GM18499 (cell line): ENCODE measurements at regions not wholly inside any gene's neighbourhood (a gene's known extent, or its start where the extent isn't known, plus 50 kb on each side); places are given as distances from the start of the nearest gene placed in this dataset.

Experiments used
- ATAC-seq: cut with Tn5 transposase; IDR thresholded peaks from one replicate; pipeline ENCODE4 v1.9.1; 2021; ENCODE audit warnings: moderate number of reproducible peaks; ENCODE audit not compliant: insufficient read depth, unreplicated experiment

DNA sequence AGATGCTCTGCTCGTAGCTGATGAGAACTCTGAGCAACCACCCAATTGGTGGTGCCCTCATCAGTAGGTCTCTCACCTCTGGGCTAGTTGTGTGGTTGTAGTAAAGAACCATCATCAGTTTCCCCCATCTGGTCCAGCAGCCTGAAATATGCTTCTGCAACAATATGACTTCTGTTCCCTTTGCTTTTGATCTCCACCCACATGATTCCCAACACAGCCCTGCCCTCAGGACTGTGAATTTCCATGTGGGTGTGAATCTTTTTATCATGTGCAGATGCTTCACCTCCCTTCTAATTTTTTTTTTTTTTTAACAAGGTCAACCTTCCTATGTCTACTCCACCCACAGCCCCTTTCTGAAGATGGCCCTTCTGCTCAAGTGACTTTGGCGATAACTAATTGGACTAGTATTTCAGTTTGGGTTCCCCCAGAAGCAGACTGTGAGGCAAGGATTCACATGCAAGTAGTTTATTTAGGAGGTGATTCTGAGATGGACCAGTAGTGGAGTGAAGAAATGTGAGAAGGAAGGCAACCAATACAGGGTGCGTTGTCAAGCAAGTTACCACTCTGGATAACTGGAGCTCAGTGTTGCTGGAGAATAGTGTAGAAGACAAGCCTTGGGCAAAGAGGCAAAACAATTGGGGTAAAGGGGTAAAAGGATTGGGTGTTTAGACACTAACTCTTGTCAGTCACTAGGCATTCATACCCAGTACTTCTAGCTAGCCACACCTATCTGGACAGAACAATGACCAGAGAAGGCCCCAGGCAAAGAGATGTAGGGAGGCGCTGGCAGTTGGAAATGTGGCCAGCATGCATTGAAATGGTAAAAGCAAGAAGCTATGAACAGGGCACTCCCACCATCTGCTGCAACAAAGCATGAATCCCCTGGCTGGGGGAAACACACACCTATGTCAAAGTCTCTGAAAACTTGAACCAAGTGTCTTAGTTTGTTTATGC, 466.2 kb downstream of the BCOR start:
- no peak for ATAC-seq

DNA sequence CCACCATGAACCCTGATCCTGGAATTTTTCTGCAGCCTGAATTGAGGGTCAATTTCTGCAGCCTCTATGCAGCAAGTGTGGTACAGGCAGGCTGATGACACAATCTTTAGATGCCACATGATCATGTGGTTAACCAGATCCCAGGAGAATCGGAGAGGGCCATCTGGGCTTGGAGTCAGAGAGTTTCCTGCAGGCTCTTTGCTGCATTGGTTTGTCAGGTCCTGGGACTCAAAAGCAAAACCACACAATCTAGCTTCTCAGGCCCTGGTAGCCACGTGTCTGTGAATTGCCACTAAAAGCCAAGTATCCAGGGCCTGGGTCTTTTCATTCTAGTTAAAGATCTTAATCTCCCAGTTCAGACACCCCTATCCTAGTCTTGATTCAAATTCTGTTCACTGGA, 464.5 kb downstream of the BCOR start:
- ATAC-seq, result no peak

DNA sequence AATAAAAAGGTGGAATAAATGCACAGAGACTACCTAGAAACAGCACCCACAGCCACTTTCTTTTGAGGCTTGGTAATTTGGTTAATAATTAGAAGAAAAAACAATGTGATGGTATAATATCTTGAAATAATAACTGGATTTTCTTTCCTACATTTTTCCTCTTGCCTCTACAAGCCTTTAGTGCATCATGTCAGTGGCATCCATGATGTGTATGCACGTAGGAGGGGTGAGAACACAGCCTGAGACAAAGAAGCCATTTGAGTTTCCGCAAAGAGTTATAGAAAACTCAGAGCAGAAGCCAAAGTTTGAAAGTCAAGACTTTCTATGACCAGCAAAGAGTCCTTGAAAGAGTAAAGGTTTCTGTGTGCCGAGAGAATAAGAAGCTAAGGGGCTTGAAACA, 461.3 kb downstream of the BCOR start:
- ATAC-seq, result no peak

DNA sequence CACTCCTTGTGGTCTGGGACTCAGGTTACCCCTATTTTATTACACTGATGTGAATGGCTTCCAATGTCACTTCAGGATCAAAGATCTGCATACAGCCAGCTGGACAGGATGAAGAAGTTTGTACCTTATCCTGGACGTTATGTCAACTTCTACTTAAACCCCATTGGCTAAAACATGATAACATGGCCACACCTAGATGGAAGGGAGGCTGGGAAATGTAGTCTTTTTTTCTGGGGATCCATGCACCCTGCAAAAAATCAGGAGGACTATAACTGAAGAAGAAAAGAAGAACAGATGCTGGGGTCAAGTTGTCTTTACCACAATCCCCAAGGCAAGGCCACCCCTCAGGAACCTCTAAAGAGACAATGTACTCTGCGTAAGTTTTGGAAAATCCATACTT, 459.2 kb downstream of the BCOR start:
- no peak for ATAC-seq

DNA sequence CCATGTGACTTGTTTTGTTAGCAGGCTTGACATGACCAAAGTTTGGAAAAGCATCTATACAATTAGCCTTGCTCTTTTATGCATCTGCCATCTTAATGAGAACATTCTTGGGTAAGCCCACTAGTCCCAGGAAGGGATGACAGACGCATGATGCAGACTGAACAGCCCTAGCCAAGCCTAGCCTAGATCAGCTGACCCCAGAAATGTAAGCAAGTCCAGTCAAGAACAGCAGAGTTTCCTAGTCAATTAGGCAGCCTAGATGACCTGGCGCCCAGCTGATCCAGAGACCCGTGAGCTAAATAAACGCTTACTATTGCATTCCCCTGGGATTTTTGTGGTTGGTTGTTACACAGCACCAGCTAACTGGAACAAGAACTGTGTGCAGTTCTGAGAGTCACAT, 457.9 kb downstream of the BCOR start:
- ATAC-seq, result no peak

DNA sequence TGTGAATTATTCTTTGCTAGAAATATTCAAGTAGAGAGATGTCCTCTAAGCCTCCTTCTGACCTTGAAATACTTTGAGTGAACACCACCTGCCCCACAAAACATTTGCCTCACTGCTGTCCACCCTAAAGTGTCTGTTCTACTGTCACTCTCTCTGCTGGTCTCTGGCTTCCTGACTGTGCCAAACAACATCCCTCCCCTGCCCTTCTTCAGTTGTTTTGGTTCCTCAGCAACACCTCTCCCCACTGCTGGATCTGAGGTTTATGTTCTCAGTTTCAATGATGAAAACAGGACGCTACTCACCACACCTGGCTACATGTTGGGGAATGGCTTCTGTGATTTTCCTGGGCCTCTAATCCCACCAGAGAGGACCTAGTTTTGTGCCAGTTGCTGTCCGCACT, 456.9 kb downstream of the BCOR start:
- ATAC-seq, result no peak

DNA sequence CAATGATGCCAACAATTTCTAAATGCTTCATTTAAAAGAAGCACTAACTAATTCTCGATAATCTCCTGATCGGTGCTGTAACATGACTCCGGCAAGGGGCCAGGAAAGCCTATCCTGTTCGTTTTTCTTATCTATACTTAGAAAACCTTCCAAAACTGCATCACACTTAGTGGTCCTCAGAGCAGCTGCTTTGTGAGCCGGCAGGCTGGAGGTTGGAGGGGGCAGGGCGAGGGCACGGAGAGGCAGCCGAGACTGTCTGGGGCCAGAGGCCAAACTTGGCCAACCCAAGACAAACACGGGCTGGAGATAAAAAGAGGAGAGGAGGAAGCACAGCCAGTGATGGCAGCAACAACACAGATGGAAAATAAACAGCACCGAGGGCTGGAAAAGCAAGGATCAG, 455.7 kb downstream of the BCOR start:
- no peak for ATAC-seq

DNA sequence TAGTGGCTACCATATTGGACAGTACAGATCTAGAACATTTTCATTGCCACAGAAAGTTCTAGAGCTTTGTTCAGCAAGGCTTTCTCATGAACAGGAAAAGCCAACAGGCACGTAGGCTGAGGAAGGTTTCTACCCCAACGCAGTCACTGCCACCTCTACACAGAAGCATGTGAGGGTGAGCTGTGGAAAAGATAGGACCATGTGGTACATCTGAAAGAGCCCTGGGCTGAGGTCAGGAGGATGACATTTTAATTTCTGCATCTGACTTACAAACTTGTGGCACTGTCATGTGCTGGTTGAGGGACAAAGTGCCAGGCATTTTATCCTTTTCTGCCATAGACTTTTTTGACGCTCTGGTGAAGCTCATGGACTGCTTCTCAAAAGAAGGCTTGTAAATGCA, 454.2 kb downstream of the BCOR start:
- ATAC-seq, result no peak

DNA sequence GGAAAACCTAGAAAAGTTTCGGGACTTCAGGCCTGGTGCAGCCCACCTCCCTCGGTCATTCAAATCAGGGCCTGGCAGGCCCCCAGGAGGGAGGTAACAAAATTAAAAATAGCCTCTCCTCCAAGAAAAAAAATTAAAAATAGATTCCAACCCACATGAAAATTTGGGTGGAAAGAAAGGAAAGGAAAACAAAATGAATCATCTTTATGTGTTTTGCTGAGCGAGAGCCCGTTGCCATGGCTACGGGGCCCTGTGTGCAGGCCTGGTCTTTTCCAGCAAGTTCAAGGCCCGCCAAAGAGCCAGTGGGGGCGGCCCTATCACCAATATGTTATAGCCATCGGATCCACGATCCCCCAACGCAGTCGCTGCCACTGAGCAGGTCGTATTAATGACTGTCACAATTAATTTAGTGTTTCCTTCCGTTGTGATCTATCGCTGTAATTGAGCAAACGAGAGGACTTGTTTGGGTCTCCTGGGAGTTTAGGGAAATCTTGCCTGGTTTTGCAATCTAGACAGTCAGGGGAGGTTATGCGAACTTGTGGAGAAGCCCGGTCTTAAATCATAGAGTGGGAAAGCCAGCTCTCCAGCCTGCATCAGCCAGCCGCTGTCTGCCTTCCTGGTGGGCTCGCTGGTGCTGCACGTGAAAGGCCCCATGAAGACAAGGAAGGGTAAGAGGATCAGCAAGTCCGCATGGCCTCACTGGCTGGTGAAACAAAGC, 452.4 kb downstream of the BCOR start:
- no peak for ATAC-seq

DNA sequence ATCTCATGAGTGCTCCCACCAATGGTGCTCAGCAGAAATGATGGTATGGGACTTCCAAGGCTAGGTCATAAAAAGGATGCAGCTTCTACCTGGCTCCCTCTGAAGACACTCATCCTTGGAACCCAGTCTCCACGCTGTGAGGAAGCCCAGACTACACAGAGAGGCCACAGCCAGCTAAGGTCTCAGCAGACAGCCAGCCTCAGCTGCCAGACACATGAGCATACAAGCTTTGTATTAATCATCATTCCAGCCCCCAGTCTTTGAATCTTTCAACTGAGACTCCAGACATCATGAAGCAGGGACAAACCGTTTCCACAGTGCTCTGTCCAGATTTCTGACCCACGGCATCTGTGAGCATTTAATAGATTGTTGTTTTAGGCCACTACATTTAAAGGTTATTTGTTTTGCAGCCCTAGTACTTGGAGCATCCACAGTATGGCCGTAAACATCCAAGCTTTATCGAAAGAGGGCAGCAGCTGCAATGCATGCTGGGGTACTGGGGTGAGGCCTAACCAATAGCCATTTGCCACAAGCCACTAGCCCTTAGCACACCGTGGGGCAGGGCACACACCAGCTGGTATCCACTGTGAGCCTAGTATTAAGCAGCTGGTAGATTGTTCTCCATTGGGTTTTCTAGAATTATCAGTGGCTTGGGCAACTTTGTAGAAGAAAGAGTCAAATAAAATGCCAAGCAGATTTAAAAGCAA, 449.1 kb downstream of the BCOR start:
- no peak for ATAC-seq

DNA sequence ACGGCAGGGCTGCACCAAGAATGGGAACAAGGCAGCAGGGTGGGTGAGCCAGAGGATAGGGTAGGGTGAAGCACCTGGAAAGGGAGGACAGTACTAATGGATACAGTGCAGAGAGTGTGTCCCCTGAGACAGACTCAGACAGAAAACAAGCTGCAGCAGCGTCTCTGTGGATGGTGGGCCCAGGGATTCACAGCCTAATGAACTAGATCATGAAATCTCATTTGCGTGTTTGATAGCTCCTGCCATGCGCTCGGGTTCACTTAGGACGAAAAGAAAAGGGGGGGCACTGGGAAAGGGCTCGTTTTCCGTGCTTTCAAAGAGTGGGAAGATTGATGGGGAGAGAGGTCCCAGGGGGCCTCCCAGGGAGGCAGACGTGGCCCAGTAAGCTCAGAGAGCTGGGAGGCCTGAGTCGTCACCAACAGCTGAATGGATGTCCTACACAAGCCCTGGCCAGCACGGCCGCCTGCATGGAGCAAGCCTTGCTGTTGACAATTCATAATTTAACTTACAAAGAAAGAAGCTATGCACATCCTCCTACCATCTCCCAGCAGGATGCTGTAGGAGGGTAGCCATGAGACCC, 446.9 kb downstream of the BCOR start:
- ATAC-seq, result no peak

DNA sequence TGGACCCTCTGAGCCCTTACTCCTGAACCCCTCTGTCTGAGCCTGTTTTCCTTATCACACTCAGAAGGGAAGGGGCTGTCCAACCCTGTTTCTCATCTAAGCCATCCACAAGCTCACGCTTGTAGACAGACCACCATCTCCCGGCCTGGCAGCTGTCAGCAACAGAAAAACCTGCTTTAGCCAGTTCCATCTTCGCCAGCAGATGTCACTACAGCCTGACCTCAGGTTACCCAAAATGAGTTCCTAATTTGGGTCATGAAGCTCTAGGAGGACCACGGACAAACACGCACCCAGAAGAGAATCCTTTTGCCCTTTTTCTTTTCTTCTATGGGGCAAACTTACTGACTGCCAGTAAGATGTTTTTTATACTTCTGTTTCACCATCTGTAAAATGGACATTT, 445.4 kb downstream of the BCOR start:
- ATAC-seq, result no peak

DNA sequence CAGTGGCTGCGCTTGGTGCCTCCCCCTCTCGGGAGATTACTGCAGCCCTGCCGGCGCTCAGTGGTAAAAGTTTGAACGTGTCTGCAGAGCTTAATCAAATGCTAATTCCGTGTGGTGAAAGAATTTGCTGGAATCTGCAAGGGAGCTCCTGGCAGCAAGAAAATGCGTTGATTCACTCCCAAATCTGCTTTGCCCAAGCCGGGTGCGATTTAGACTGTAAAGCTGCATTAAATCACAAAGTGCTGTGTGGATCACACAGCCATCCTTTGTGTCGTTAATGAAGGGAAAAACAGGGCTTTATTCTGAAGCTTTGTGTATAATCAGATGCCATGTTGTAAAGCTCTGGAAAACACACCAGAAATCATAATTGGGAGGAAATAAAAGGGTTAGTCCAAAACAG, 444.1 kb downstream of the BCOR start:
- ATAC-seq, result no peak

DNA sequence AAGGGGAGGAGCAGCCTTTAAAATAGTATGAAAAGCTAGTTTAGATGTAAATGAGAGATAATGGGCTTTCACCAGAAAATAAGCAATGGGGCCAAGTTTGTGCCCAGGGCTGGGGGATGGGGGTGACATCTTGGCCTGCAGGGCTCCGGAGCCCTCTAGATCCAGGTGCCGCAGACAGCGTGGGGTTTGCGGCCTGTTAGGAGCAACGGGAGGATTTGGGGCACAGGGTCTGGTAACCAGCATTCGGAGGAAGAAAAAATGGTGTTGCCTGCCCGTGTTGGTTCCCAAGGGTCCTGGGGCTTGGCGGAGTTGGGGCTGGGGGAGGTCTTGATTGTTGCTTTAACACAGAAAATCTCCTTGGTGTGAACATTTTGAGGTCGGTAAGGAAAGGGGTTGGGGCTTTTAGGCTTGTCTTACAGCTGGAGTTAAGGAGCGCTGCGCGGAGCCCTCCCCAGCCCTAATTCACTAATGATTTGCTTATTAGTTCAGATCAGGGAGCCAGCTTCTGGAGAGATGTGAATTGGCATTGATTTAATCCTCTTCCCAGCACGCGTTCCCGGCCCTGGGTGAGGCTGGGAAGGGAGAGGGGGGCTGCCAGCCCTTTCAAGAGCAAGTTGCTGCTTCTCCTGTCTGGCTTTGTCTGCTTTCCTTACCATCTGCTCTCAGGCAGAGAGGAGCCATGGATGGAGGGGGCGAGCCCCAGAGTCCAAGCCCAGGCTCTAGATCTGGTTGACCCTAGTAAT, 443.4 kb downstream of the BCOR start:
- ATAC-seq, result no peak

DNA sequence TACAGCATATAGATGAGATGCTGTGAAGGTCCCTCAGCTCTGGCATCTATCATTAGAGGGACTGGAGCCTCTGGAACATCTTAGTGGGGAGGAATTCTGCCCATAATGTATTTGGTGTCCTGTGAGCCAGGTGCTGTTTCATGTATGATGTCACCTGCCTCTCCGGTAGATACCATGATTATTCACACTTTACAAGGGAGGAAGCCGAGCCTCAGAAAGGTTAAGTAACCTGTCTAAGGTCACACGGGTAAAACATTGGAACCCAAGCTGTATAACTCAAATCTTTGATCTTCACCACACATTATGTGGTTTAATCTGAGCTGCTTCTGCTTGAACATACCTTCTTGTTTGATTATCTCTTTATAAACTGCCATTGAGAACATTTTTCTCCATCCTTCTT, 442.8 kb downstream of the BCOR start:
- ATAC-seq, result no peak

DNA sequence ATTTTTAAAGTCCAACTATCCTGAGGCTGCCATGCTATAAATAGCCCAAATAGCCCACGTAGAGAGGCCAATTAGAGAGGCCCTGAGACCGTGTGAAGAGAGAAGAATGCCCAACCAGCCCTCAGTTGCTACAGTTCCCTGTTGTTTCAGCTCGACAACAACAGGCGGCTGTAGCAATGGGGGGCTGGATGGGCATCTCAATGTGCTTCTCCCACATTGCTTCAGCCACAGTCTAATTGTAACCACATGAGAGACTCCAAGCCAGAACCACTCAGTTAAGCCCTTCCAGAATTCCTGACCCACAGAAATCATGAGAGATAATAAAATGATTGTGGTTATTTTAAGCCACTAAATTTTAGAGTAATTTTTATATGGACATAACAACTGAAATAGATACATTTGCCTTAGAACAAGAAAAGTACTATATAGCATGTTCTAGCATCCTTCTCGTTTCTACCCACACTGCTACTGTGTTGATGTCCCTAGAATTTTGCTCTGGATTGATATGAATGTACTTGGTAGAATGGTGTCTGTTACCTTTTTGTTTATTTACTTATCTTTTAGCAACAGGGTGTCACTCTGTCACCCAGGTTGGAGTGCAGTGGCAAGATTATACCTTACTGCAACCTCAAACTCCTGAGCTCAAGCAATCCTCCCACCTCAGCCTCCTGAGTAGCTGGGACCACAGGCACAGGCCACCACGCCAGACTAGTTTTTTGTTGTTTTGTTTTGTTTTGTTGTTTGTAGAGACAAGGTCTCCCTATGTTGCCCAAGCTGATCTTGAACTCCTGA, 436.4 kb downstream of the BCOR start:
- ATAC-seq, result no peak

DNA sequence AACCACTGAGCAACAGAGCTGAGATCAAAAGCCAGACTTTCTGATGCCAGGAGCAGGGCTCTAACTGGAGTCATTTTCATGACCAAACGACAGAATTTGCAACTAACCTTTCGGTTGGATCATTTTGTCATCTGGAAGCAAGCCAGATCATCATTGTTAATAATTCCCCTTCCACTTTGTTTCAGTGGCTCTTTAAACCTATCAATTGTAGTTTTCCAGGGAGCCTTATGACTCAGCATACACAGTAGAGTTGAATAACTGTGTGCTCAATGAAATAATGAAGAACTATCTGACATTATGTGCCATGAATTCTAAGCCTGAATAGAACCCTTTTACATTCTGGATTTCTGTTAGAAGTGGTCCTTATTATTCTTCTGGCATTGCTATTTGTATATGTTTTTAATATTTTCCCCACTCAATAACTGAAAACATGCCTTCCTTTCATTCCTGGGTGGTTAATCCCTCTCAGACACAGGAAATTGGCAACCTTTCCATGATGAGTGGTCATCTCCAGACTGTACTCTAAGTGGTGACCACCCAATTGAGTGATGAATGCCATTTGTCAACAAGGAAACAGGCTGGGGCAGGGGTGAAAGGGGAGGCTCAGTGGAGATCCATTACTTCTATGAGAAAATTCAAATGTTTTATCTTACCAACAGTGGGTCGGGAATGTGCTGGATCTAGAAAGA, 431.8 kb downstream of the BCOR start:
- ATAC-seq, result no peak

DNA sequence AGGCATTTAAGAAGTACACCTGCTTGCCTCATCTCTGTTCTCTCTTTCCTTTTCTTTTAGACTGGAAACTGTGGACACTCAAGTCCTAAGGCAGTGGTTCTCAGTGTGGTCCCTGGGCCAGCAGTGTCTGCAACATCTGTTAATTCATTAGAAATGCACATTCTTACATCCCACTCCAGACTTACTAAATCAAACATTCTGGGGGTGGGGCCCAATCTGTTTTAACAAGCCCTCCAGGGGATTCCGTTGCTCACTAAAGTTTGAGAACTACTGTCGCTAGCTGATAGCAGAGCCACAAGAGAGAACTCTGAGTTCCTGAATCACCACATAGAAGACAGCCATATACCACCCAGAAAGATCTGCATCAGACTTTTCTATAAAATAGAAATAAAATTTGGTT, 430.6 kb downstream of the BCOR start:
- no peak for ATAC-seq
